GM13977 (cell line): ENCODE measurements at regions not wholly inside any gene's neighbourhood (a gene's known extent, or its start where the extent isn't known, plus 50 kb on each side); places are given as distances from the start of the nearest gene placed in this dataset.

ENCODE experiments used
- DNase-seq: peaks from one replicate; pipeline ENCODE4 v3.0.0; 2012; ENCODE audit warnings: low spot score
- CTCF ChIP-seq: IDR thresholded peaks from 2 replicates; pipeline ENCODE4 v1.5.1; 2012; ENCODE audit warnings: mild to moderate bottlenecking, control low read depth; ENCODE audit not compliant: insufficient read depth; ENCODE audit errors: extremely low read depth, missing control alignments
- in situ Hi-C: fragments of 300-500 bp; cut with MboI; formaldehyde crosslinking; loops from one replicate; pipeline ENCODE4 v1.12.0; 2022; ENCODE audit warnings: low sequenced_read_pairs, low pct_unique_long_range_greater_than_20kb, mixed read lengths, inconsistent platforms; ENCODE audit not compliant: unreplicated experiment

- no peak for TF ChIP-seq CTCF
- no peak for DNase-seq
- in situ Hi-C loops: no loop called here
Observed at GRCh38 chr20:63119963-63120807, 95.7 kb downstream of the YTHDF1 start.

- DNase-seq: no peak
- no peak for TF ChIP-seq CTCF
- in situ Hi-C loops: no loop called here
Observed at GRCh38 chr20:63119121-63119962, 96.6 kb downstream of the YTHDF1 start.

GRCh38 chr20:63118303-63119120, 97.4 kb downstream of the YTHDF1 start:
- no peak for DNase-seq
- TF ChIP-seq CTCF: no peak
- in situ Hi-C loops: no loop called here

- no peak for DNase-seq
- in situ Hi-C loops: no loop called here
- no peak for TF ChIP-seq CTCF
Observed at GRCh38 chr20:63117661-63118302, 98.1 kb downstream of the YTHDF1 start.

DNA sequence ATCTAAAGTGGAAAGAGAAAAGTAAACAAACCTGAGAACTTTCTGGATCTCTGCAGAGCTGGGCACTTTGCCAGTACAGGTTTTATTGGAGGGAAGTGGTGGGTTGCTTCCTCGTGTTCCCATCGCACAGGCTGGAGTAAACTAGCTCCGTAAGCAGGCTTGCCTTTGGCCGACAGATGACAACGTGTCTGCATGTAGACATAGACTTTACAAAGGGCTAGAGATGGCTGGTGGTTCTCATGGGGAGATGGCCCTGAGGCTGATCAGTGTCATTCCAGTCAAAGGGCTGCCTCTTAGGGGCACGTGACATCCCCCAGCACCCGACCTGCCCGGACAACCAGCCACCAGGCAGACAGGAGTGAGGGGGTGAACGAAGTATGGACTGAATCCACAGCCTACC, 98.8 kb downstream of the YTHDF1 start:
- in situ Hi-C loops: no loop called here
- no peak for TF ChIP-seq CTCF
- DNase-seq: no peak
